Esophagus muscularis mucosa (tissue), 4 donors: ENCODE measurements at regions not wholly inside any gene's neighbourhood (a gene's known extent, or its start where the extent isn't known, plus 50 kb on each side); places are given as distances from the start of the nearest gene placed in this dataset.

Experiments used
- EP300 ChIP-seq: sonication (generic); formaldehyde crosslinking; IDR thresholded peaks from one replicate; pipeline ENCODE4 v1.6.1; 2017; ENCODE audit warnings: antibody characterized with exemption
- POLR2A ChIP-seq: fragments of 450-650 bp; IDR thresholded peaks from one replicate; pipeline ENCODE4 v1.6.1; 2017; ENCODE audit warnings: antibody characterized with exemption, moderate library complexity, mild to moderate bottlenecking, low read depth
- POLR2AphosphoS5 ChIP-seq, 2 donors: sonication (generic); formaldehyde crosslinking; IDR thresholded peaks; one replicate each; pipeline ENCODE4 v1.6.1; 2017; ENCODE audit warnings: antibody characterized with exemption in 2 of 2
- TF ChIP-seq, protein P1 (sequence below), 3 experiments: fragments of 200-600 bp in 2 of 3; fragments of 450-650 bp in 1 of 3; sonication (generic) in 2 of 3; IDR thresholded peaks; one replicate each; pipeline ENCODE4 v1.5.1; 2017 to 2019; ENCODE audit warnings: antibody characterized with exemption in 3 of 3, mild to moderate bottlenecking in 2 of 3, moderate library complexity in 1 of 3

- TF ChIP-seq POLR2A = no peak
- TF ChIP-seq, protein P1, sequence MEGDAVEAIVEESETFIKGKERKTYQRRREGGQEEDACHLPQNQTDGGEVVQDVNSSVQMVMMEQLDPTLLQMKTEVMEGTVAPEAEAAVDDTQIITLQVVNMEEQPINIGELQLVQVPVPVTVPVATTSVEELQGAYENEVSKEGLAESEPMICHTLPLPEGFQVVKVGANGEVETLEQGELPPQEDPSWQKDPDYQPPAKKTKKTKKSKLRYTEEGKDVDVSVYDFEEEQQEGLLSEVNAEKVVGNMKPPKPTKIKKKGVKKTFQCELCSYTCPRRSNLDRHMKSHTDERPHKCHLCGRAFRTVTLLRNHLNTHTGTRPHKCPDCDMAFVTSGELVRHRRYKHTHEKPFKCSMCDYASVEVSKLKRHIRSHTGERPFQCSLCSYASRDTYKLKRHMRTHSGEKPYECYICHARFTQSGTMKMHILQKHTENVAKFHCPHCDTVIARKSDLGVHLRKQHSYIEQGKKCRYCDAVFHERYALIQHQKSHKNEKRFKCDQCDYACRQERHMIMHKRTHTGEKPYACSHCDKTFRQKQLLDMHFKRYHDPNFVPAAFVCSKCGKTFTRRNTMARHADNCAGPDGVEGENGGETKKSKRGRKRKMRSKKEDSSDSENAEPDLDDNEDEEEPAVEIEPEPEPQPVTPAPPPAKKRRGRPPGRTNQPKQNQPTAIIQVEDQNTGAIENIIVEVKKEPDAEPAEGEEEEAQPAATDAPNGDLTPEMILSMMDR (IDR thresholded peaks at IDR 0.05) = no peak
- no peak for TF ChIP-seq EP300
- no peak for TF ChIP-seq POLR2AphosphoS5 (IDR thresholded peaks at IDR 0.05)
These were observed 96.7 kb upstream of the BMP5 start for GRCh38 chr6:55972091-55972490.
